GM20000 (cell line): ENCODE measurements at regions not wholly inside any gene's neighbourhood (a gene's known extent, or its start where the extent isn't known, plus 50 kb on each side); places are given as distances from the start of the nearest gene placed in this dataset.

Source experiments
- DNase-seq: peaks from one replicate; pipeline ENCODE4 v3.0.0; 2012; ENCODE audit warnings: low spot score
- TF ChIP-seq, protein P1 (sequence below): IDR thresholded peaks from 2 replicates; pipeline ENCODE4 v1.5.1; 2012; ENCODE audit warnings: mild to moderate bottlenecking, control low read depth; ENCODE audit errors: extremely low read depth, missing control alignments

DNA sequence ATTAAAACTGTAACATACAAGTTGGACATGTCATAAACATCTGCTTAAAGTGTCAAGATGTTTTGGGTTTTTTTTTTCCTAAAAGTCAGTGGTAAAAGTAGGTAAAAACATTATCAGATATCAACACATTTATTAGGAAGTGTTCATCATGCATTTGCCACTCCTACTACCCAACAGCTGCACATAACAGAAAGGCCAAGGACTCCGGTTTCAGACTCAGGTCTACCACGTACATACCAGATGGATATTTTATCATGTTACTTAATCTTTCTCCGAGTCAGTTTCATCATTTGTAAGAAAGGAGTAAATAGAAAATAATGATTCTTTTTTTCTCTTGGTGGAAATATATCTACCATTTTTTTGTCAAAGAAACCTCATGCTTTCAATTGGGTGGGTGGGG is 192.3 kb downstream of the UBE2E3 start:
- no peak for DNase-seq
- TF ChIP-seq, protein P1, sequence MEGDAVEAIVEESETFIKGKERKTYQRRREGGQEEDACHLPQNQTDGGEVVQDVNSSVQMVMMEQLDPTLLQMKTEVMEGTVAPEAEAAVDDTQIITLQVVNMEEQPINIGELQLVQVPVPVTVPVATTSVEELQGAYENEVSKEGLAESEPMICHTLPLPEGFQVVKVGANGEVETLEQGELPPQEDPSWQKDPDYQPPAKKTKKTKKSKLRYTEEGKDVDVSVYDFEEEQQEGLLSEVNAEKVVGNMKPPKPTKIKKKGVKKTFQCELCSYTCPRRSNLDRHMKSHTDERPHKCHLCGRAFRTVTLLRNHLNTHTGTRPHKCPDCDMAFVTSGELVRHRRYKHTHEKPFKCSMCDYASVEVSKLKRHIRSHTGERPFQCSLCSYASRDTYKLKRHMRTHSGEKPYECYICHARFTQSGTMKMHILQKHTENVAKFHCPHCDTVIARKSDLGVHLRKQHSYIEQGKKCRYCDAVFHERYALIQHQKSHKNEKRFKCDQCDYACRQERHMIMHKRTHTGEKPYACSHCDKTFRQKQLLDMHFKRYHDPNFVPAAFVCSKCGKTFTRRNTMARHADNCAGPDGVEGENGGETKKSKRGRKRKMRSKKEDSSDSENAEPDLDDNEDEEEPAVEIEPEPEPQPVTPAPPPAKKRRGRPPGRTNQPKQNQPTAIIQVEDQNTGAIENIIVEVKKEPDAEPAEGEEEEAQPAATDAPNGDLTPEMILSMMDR, result no peak

DNA sequence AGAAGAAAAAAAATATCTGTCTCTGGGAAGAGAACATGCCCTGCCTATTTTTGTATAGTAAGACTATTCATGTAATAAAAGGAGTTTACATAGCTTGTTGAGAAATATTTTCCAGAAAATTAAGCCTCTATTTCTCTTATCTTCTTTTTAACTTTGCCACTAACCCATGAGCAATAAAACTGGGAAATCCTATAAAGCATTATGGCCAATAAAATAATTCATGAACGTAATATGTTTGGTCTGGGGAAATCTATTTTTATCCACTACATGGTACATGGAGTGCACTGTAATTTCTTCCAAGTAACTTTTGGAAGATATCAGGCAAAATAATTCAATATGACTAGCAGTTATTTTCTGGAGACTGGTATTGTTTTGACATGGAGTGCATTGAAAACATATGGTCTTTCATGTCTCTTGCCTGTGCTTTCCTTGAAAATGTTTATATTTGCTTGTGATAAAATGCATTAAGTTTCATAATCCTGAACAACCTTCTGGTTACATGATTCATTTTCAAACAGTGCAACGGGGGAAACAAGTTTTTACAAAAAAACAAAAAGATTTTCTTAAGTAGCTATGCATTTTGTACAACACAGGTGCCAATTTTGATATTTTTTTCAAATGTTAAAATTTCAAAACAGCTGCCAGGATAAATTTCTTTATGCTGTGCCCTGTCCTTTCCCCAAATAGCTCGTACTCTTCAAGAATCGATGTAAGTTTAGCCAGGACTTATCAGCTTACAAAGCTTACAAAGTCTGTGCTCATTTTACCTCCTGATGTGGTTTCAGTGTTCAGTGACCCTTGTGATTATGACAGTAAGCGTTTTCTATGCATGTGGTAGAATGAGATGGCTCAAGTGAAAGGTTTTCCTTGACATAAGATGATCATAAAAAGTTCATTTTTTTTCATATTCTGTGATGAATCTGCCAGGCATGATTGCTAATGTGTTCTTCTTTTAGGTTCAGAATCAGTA is 194.5 kb downstream of the UBE2E3 start:
- DNase-seq, result peak; percentile 16
- TF ChIP-seq, protein P1, result no peak

DNA sequence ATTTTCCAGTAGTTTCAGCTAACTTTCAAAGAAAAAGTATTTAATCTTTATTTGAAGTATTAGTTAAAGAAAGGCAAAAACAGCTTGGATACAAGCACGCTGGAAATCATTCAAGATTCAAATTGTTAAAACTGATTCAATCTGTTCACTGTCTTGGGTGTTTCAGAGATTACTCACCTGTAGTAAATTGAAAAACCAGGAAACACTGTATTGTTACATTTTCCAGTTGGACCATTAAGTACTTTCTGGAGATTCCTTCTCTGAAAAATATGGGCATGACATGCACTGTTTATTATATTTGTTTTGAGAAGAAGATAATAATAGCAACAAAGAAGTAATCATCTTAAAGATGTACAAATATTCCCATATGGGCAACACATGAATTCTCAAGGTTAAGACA is 196.1 kb downstream of the UBE2E3 start:
- TF ChIP-seq, protein P1, result no peak
- no peak for DNase-seq

DNA sequence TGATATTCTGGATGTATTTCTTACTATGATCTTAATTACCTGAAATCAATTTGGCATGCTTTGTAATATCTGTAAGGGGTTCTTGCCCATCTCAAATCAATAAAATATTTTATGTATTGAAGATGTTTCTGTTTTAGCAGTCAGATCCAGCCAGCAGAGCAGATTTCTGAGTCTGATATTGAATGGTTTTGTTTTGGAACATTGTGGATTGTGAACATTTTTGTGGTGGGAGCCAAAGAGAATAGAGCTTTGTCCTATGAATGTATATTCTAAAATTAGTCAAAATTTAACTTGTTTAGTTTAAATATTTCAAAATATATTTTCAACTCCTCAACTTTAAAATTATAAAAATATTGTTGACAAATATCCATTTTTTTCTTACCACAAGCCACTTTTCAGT is 197.0 kb downstream of the UBE2E3 start:
- DNase-seq, result no peak
- TF ChIP-seq, protein P1, result no peak

DNA sequence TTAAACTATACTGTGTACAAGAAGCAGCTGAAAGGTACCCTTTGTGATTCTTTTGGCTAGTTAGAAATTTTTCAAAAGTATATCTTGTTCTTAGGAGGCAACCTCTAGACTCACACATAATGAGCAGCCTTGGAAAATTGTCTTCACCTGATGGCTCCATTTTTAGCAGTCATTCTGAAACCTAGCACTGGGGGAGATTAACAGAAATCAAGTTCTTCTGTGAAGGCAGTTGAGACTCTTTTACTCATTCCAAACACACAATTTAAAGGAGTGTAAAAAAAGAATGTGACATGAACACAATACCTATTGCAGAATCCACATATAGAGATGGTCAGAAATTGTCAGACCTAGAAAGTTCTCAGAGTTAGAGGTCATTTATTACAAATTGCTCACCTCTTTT is 197.7 kb downstream of the UBE2E3 start:
- TF ChIP-seq, protein P1, result no peak
- DNase-seq, result no peak

DNA sequence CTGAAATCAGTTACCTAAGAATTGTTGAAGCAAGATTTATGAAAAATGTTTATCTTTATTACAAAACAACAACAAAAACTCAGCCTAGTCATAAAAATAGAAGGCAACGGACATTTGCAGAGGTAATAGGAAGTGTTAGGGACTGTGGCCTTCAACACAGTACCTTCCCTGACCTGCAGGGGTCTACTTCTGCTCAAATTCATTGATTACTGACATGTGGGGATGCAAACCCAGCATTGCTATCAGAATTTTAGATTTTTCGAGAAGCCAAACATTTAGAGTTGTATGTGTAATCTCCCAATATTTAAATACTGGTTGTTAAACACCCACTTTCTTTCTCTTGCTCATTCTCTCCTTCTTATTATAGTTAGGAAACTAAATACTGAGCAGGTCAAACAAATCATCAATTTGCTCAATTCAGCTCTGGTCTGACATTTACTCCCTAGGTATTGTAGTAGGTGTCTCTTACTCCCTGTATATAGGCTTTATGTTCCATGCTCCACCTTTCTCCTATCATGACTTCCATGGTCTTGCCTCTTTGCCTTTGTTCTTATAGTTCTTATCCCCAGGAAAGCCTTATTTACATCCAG is 198.5 kb downstream of the UBE2E3 start:
- TF ChIP-seq, protein P1, result peak; percentile 29
- no peak for DNase-seq

DNA sequence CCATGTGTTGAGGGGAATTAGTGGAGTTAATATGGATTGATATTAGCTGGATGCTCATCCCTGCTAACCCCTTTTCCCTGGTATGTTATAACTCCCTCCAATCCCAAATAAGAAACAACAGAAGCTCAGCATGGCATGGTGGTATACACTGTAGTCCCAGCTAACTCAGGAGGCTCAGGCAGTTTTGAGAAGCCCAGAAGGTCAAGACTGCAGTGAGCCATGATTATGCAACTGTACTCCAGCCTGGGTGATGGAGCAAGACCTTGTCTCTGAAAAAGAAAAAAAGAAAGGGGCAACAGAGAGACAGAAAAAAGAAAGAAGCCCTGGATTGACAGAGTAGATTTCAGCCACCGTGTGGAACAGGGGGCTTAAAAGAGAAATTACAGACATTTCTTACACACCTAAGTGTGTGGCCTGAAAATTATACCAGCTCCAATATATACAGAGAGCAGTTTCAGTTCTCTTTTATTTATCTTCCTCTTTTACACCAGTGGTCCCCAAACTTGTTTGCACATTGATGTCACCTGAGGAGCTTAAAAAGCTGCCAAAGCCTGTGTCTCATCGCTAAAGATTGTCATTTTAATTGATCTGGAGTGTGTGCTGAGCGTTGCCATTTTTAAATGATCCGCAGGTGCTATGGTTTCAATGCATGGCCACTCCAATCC is 203.6 kb downstream of the UBE2E3 start:
- TF ChIP-seq, protein P1, result no peak
- DNase-seq, result peak; percentile 38
